ENCODE measurements at regions not wholly inside any gene's neighbourhood (a gene's known extent, or its start where the extent isn't known, plus 50 kb on each side); places are given as distances from the start of the nearest gene placed in this dataset.
A peak's percentile ranks its signal among the peaks of the same experiment; 100 is the strongest.
"Not testable (repeated sequence)": the region's sequence is repeated elsewhere in the genome, so short reads cannot be mapped to it uniquely, and the experiment has no call there.

- no peak for TF ChIP-seq POLR2A (IDR thresholded peaks at IDR 0.05; ENCODE audit: low read depth)
- TF ChIP-seq EP300 (IDR thresholded peaks at IDR 0.05): no peak
- no peak for TF ChIP-seq CTCF (IDR thresholded peaks at IDR 0.05)
- no peak for TF ChIP-seq POLR2AphosphoS5 (IDR thresholded peaks at IDR 0.05)
- H3K27ac ChIP-seq (replicated peaks in 1 of 4): peak overlapping the region in 2 of 4 donors; percentile 7 to 19
- intact Hi-C loops (cut with DNase I): no loop called here
- H3K4me3 ChIP-seq: no peak overlapping the region
- H3K4me1 ChIP-seq: peaks cover 0 to 13% (median 5%) of the 10 kb centered on the region in 4 donors
- no peaks in the 10 kb centered on the region for H3K27me3 ChIP-seq
- no peak for DNase-seq (ENCODE audit: extremely low spot score)
- H3K9me3 ChIP-seq: peaks cover 0 to 8% (median 0%) of the 10 kb centered on the region in 4 donors
- H3K36me3 ChIP-seq: no peaks in the 10 kb centered on the region
- 86% methylated on average over 8 of the region's 8 CpGs for WGBS
Measured at GRCh38 chr6:125445054-125445453, 143.3 kb upstream of the HDDC2 start.

- intact Hi-C loops (cut with DNase I): no loop called here
- Histone ChIP-seq H3K27ac (replicated peaks in 1 of 4) (no peak overlapping the region), H3K36me3 (no peaks in the 10 kb centered on the region), H3K9me3 (peaks cover 0 to 8% (median 0%) of the 10 kb centered on the region in 4 donors), H3K4me1 (peaks cover 0 to 13% (median 5%) of the 10 kb centered on the region in 4 donors), H3K27me3 (no peaks in the 10 kb centered on the region), H3K4me3 (no peak overlapping the region)
- TF ChIP-seq EP300 (IDR thresholded peaks at IDR 0.05): no peak
- no peak for TF ChIP-seq POLR2A (IDR thresholded peaks at IDR 0.05; ENCODE audit: low read depth)
- TF ChIP-seq POLR2AphosphoS5 (IDR thresholded peaks at IDR 0.05): no peak
- no peak for TF ChIP-seq CTCF (IDR thresholded peaks at IDR 0.05)
- 88% methylated on average over 5 of the region's 5 CpGs for WGBS
- DNase-seq (ENCODE audit: extremely low spot score): no peak
Measured at GRCh38 chr6:125446011-125446410, 144.2 kb upstream of the HDDC2 start.

GRCh38 chr6:125451750-125452149 is 150.0 kb upstream of the HDDC2 start:
- WGBS: 38% methylated on average over 2 of the region's 2 CpGs
- H3K36me3 ChIP-seq: no peaks in the 10 kb centered on the region
- no peak for DNase-seq (ENCODE audit: extremely low spot score)
- H3K4me3 ChIP-seq: no peak overlapping the region
- H3K27me3 ChIP-seq: no peaks in the 10 kb centered on the region
- intact Hi-C loops (cut with DNase I): no loop called here
- no peak overlapping the region for H3K27ac ChIP-seq (replicated peaks in 1 of 4)
- no peak for TF ChIP-seq CTCF (IDR thresholded peaks at IDR 0.05)
- peaks cover 0 to 22% (median 2%) of the 10 kb centered on the region in 4 donors for H3K9me3 ChIP-seq
- no peaks in the 10 kb centered on the region for H3K4me1 ChIP-seq

GRCh38 chr6:125453516-125453915 is 151.7 kb upstream of the HDDC2 start:
- Histone ChIP-seq H3K4me3 (no peak overlapping the region), H3K9me3 (peaks cover 0 to 22% (median 2%) of the 10 kb centered on the region in 4 donors), H3K27me3 (no peaks in the 10 kb centered on the region), H3K4me1 (no peaks in the 10 kb centered on the region), H3K27ac (replicated peaks in 1 of 4) (no peak overlapping the region), H3K36me3 (no peaks in the 10 kb centered on the region)
- DNase-seq (ENCODE audit: extremely low spot score): no peak
- intact Hi-C loops (cut with DNase I): no loop called here
- WGBS: 65% methylated on average over 4 of the region's 4 CpGs
- TF ChIP-seq EP300 (IDR thresholded peaks at IDR 0.05): no peak
- no peak for TF ChIP-seq CTCF (IDR thresholded peaks at IDR 0.05)
- TF ChIP-seq POLR2A (IDR thresholded peaks at IDR 0.05; ENCODE audit: low read depth): no peak
- TF ChIP-seq POLR2AphosphoS5 (IDR thresholded peaks at IDR 0.05): no peak

GRCh38 chr6:125454351-125454750 is 152.6 kb upstream of the HDDC2 start:
- no peaks in the 10 kb centered on the region for H3K27me3 ChIP-seq
- TF ChIP-seq EP300 (IDR thresholded peaks at IDR 0.05): no peak
- no peak for TF ChIP-seq CTCF (IDR thresholded peaks at IDR 0.05)
- TF ChIP-seq POLR2A (IDR thresholded peaks at IDR 0.05; ENCODE audit: low read depth): no peak
- TF ChIP-seq POLR2AphosphoS5 (IDR thresholded peaks at IDR 0.05): no peak
- no peak overlapping the region for H3K4me3 ChIP-seq
- 73% methylated on average over 1 of the region's 1 CpG for WGBS
- intact Hi-C loops (cut with DNase I): no loop called here
- peaks cover 0 to 17% (median 2%) of the 10 kb centered on the region in 4 donors for H3K9me3 ChIP-seq
- no peak overlapping the region for H3K27ac ChIP-seq (replicated peaks in 1 of 4)
- H3K4me1 ChIP-seq: no peaks in the 10 kb centered on the region
- no peak for DNase-seq (ENCODE audit: extremely low spot score)
- no peaks in the 10 kb centered on the region for H3K36me3 ChIP-seq

GRCh38 chr6:125458493-125458892 is 156.7 kb upstream of the HDDC2 start:
- intact Hi-C loops (cut with DNase I); H3K27ac ChIP-seq (replicated peaks in 1 of 4); DNase-seq (ENCODE audit: extremely low spot score); H3K4me3 ChIP-seq; H3K27me3 ChIP-seq; H3K4me1 ChIP-seq; H3K9me3 ChIP-seq; H3K36me3 ChIP-seq: not testable (repeated sequence)
- 100% methylated on average over 1 of the region's 1 CpG for WGBS

GRCh38 chr6:125465332-125465731 is 163.6 kb upstream of the HDDC2 start:
- H3K4me3 ChIP-seq; H3K27me3 ChIP-seq; H3K9me3 ChIP-seq; H3K27ac ChIP-seq (replicated peaks in 1 of 4); H3K36me3 ChIP-seq; H3K4me1 ChIP-seq; DNase-seq (ENCODE audit: extremely low spot score); intact Hi-C loops (cut with DNase I): not testable (repeated sequence)
- WGBS: 100% methylated on average over 1 of the region's 1 CpG
